ENCODE measurements at regions not wholly inside any gene's neighbourhood (a gene's known extent, or its start where the extent isn't known, plus 50 kb on each side); places are given as distances from the start of the nearest gene placed in this dataset.

DNA sequence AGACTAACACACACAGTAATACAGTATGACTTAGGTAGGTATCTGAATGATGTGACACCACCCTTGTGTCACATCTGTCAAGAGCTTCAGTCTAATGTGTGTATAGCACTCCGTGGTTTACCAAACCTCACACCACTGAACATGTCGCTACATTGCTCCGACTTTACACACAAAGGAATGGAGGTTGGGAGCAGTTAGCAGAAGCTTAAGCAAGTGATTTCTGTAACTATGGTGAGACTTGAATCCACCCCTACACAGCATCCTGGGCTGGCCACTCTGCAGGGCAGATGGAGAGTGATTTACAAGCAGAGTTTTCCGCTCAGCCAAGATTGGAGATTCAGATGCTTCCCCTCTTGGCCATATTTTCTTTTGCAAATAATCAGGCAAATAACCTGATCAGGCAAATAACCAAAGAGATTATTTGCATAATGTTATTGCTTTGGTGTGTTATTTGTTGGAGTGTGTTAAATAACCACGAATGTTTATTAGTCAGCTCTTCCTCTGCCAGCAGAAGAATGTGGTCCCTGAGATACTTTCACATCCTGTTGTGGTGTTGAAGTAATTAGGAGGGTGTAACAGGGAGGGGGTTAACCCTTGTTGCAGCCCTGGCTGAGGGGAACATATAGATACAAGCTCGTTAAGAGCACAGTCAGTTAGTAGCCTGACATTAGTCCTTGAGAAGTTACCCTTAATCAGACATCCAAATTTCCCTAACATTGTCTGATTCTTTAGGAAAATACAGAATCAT is 92.8 kb downstream of the SNX18 start:
- DNase-seq (ENCODE audit: low spot score), result no peak

GRCh38 chr5:54608423-54609085 is 91.0 kb downstream of the SNX18 start:
- no peak for DNase-seq (ENCODE audit: low spot score)

GRCh38 chr5:54607006-54607405 is 89.4 kb downstream of the SNX18 start:
- DNase-seq (ENCODE audit: low spot score), result no peak

- no peak for DNase-seq (ENCODE audit: low spot score)
Observed at GRCh38 chr5:54603372-54603771, 85.8 kb downstream of the SNX18 start.

- no peak for DNase-seq (ENCODE audit: low spot score)
Observed at GRCh38 chr5:54602475-54602874, 84.9 kb downstream of the SNX18 start.

DNA sequence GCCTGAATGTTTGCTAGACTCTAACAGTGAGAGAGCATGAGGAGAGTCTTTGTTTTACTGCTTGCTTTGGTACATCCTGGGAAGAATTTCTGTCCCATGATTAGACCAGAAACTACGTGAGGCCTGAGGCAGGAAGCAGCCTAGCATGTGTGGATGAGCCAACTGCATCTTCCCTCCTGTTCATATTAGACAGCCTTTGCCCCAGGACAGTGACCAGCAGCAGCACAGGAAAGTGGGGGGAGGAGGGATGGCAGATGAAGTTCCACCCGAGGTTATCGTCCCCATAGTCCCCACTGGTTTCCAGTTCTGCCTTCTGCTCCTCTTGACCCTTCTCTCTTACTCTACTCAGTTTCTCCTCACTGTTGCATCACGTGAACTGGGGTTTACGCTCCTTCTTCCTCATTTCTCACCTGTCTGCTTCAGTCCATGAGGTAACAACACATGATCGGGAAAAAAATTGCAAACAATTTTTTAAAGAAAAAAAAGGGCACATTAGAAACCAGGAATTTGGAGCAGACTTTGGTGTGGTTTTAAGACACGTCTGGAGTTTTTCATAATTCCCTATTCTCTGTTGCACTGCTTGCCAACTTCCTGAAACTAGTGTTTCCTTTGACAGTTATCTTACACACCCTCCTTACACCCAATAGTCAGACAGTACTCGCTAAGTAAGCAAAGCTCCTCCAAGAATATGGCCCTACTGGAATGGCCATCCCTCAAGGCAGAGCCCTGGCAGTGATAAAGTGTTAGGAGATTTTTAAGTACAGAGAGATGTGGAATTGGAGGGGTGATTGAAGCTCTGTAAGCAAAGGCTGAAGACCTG is 84.1 kb downstream of the SNX18 start:
- DNase-seq (ENCODE audit: low spot score), result peak; percentile 21
